ENCODE measurements at regions not wholly inside any gene's neighbourhood (a gene's known extent, or its start where the extent isn't known, plus 50 kb on each side); places are given as distances from the start of the nearest gene placed in this dataset.

DNA sequence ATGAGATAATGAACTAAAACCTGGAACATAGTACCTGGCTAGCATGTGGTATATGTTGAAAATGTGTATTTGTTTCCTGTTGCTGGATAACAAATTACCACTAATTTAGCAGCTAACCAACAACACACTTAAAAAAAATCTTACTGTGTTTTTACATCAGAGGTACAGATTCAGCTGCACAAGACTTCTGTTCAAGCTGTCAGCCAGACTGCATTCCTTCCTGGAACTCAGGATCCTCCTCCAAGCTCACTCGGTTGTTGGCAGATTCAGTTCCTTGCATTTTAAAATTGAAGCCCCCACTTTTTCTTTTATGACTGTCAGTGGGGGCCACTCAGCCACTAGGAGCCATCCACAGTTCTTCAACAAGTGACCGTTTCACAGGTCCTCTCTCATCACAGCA lies 246.9 kb upstream of the DACH1 start:
- TF ChIP-seq EZH2phosphoT487 (conservative IDR thresholded peaks at IDR 0.05; ENCODE audit: low read length) = no peak
- TF ChIP-seq, protein P1, sequence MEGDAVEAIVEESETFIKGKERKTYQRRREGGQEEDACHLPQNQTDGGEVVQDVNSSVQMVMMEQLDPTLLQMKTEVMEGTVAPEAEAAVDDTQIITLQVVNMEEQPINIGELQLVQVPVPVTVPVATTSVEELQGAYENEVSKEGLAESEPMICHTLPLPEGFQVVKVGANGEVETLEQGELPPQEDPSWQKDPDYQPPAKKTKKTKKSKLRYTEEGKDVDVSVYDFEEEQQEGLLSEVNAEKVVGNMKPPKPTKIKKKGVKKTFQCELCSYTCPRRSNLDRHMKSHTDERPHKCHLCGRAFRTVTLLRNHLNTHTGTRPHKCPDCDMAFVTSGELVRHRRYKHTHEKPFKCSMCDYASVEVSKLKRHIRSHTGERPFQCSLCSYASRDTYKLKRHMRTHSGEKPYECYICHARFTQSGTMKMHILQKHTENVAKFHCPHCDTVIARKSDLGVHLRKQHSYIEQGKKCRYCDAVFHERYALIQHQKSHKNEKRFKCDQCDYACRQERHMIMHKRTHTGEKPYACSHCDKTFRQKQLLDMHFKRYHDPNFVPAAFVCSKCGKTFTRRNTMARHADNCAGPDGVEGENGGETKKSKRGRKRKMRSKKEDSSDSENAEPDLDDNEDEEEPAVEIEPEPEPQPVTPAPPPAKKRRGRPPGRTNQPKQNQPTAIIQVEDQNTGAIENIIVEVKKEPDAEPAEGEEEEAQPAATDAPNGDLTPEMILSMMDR (IDR thresholded peaks at IDR 0.05; ENCODE audit: insufficient read depth, low read length, poor library complexity, severe bottlenecking) = no peak
- no peak overlapping the region for H2AFZ ChIP-seq (ENCODE audit: low read depth, low read length, severe bottlenecking)
- no peaks in the 10 kb centered on the region for H3K9me3 ChIP-seq (ENCODE audit: insufficient read depth, low read length)
- no peaks in the 10 kb centered on the region for H4K20me1 ChIP-seq (ENCODE audit: low read depth, low read length)
- no peak overlapping the region for H3K4me3 ChIP-seq (ENCODE audit: insufficient read depth, low read length, poor library complexity, severe bottlenecking)
- no peak overlapping the region for H3K27ac ChIP-seq (ENCODE audit: low read depth, low read length)
- H3K36me3 ChIP-seq (ENCODE audit: low read length) = no peaks in the 10 kb centered on the region
- no peaks in the 10 kb centered on the region for H3K79me2 ChIP-seq (ENCODE audit: insufficient read depth, low read length)
- H3F3A ChIP-seq (ENCODE audit: insufficient read depth) = no peaks in the 10 kb centered on the region
- no peaks in the 10 kb centered on the region for H3K9me2 ChIP-seq (replicated peaks; ENCODE audit: insufficient read depth, low read length)
- no peaks in the 10 kb centered on the region for H3K27me3 ChIP-seq (ENCODE audit: low read length)
- H3K4me2 ChIP-seq (ENCODE audit: low read depth, low read length, poor library complexity, severe bottlenecking) = no peak overlapping the region
- H3K9ac ChIP-seq (ENCODE audit: low read length) = no peak overlapping the region

GRCh38 chr13:72113076-72113475 lies 246.1 kb upstream of the DACH1 start:
- H4K20me1 ChIP-seq (ENCODE audit: low read depth, low read length) = no peaks in the 10 kb centered on the region
- H3K4me3 ChIP-seq (ENCODE audit: insufficient read depth, low read length, poor library complexity, severe bottlenecking) = no peak overlapping the region
- H3F3A ChIP-seq (ENCODE audit: insufficient read depth) = no peaks in the 10 kb centered on the region
- no peak overlapping the region for H3K9ac ChIP-seq (ENCODE audit: low read length)
- no peaks in the 10 kb centered on the region for H3K36me3 ChIP-seq (ENCODE audit: low read length)
- no peak overlapping the region for H2AFZ ChIP-seq (ENCODE audit: low read depth, low read length, severe bottlenecking)
- no peaks in the 10 kb centered on the region for H3K9me2 ChIP-seq (replicated peaks; ENCODE audit: insufficient read depth, low read length)
- no peak overlapping the region for H3K27ac ChIP-seq (ENCODE audit: low read depth, low read length)
- no peak overlapping the region for H3K4me2 ChIP-seq (ENCODE audit: low read depth, low read length, poor library complexity, severe bottlenecking)
- H3K27me3 ChIP-seq (ENCODE audit: low read length) = no peaks in the 10 kb centered on the region
- H3K79me2 ChIP-seq (ENCODE audit: insufficient read depth, low read length) = no peaks in the 10 kb centered on the region
- TF ChIP-seq EZH2phosphoT487 (conservative IDR thresholded peaks at IDR 0.05; ENCODE audit: low read length) = no peak
- TF ChIP-seq, protein P1 (IDR thresholded peaks at IDR 0.05; ENCODE audit: insufficient read depth, low read length, poor library complexity, severe bottlenecking) = no peak
- no peaks in the 10 kb centered on the region for H3K9me3 ChIP-seq (ENCODE audit: insufficient read depth, low read length)

GRCh38 chr13:72112216-72112615 lies 245.2 kb upstream of the DACH1 start:
- Histone ChIP-seq H3K4me3 (ENCODE audit: insufficient read depth, low read length, poor library complexity, severe bottlenecking) (no peak overlapping the region), H3F3A (ENCODE audit: insufficient read depth) (no peaks in the 10 kb centered on the region), H3K27ac (ENCODE audit: low read depth, low read length) (no peak overlapping the region), H3K9me2 (replicated peaks; ENCODE audit: insufficient read depth, low read length) (no peaks in the 10 kb centered on the region), H3K79me2 (ENCODE audit: insufficient read depth, low read length) (no peaks in the 10 kb centered on the region), H2AFZ (ENCODE audit: low read depth, low read length, severe bottlenecking) (no peak overlapping the region), H3K4me2 (ENCODE audit: low read depth, low read length, poor library complexity, severe bottlenecking) (no peak overlapping the region), H4K20me1 (ENCODE audit: low read depth, low read length) (no peaks in the 10 kb centered on the region), H3K36me3 (ENCODE audit: low read length) (no peaks in the 10 kb centered on the region), H3K9me3 (ENCODE audit: insufficient read depth, low read length) (no peaks in the 10 kb centered on the region), H3K27me3 (ENCODE audit: low read length) (no peaks in the 10 kb centered on the region), H3K9ac (ENCODE audit: low read length) (no peak overlapping the region)
- TF ChIP-seq, protein P1 (IDR thresholded peaks at IDR 0.05; ENCODE audit: insufficient read depth, low read length, poor library complexity, severe bottlenecking) = no peak
- TF ChIP-seq EZH2phosphoT487 (conservative IDR thresholded peaks at IDR 0.05; ENCODE audit: low read length) = no peak

Measured in SU-DHL-6 (cell line).